ENCODE measurements at regions not wholly inside any gene's neighbourhood (a gene's known extent, or its start where the extent isn't known, plus 50 kb on each side); places are given as distances from the start of the nearest gene placed in this dataset.

GRCh38 chr9:2351324-2351723 is 270.3 kb upstream of the VLDLR start:
- H3K4me3 ChIP-seq (ENCODE audit: low read length, poor library complexity, severe bottlenecking): no peak overlapping the region
- H3F3A ChIP-seq (ENCODE audit: low read depth): no peaks in the 10 kb centered on the region
- no peaks in the 10 kb centered on the region for H3K9me2 ChIP-seq (replicated peaks; ENCODE audit: low read depth, low read length)
- H3K9ac ChIP-seq (ENCODE audit: low read depth, low read length, poor library complexity, severe bottlenecking): no peak overlapping the region
- no peaks in the 10 kb centered on the region for H4K20me1 ChIP-seq (ENCODE audit: insufficient read depth, low read length, poor library complexity, severe bottlenecking)
- no peaks in the 10 kb centered on the region for H3K79me2 ChIP-seq (ENCODE audit: insufficient read depth, low read length)
- no peaks in the 10 kb centered on the region for H3K9me3 ChIP-seq (ENCODE audit: insufficient read depth, low read depth, low read length)
- H3K4me2 ChIP-seq (ENCODE audit: low read depth, low read length, poor library complexity, severe bottlenecking): no peak overlapping the region
- H3K36me3 ChIP-seq (ENCODE audit: insufficient read depth, low read length): no peaks in the 10 kb centered on the region
- H3K27me3 ChIP-seq (ENCODE audit: insufficient read depth, low read length, poor library complexity, severe bottlenecking): no peaks in the 10 kb centered on the region
- TF ChIP-seq EZH2phosphoT487 (IDR thresholded peaks at IDR 0.05; ENCODE audit: borderline replicate concordance) (no peak), CTCF (conservative IDR thresholded peaks at IDR 0.05; ENCODE audit: low read length) (no peak)
- no peak overlapping the region for H2AFZ ChIP-seq (ENCODE audit: low read length)
- no peaks in the 10 kb centered on the region for H3K4me1 ChIP-seq (ENCODE audit: insufficient read depth, low read length, poor library complexity, severe bottlenecking)

DNA sequence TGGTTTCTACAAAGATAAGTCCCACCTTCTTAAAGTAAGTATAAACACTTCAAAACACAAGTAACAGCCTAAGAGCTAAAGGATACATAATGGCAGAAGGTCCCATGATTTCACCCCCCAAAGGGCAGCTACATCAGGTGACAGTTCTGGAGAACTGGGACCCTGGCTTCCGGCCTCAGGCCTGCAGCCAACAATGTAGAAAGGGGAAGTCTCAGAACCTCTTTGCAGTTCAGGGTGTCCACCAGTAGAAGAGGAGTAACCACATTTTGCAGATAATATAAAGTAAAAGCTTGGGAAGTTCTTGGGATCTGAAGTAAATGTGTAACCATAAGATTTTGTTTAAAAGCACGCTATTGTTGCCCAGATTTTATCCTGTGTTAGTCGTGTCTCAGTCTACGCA is 267.4 kb upstream of the VLDLR start:
- Histone ChIP-seq H2AFZ (ENCODE audit: low read length) (no peak overlapping the region), H3F3A (ENCODE audit: low read depth) (no peaks in the 10 kb centered on the region), H3K9me3 (ENCODE audit: insufficient read depth, low read depth, low read length) (no peaks in the 10 kb centered on the region), H3K79me2 (ENCODE audit: insufficient read depth, low read length) (no peaks in the 10 kb centered on the region), H3K27me3 (ENCODE audit: insufficient read depth, low read length, poor library complexity, severe bottlenecking) (no peaks in the 10 kb centered on the region), H3K4me3 (ENCODE audit: low read length, poor library complexity, severe bottlenecking) (no peak overlapping the region), H3K9me2 (replicated peaks; ENCODE audit: low read depth, low read length) (no peaks in the 10 kb centered on the region), H3K4me2 (ENCODE audit: low read depth, low read length, poor library complexity, severe bottlenecking) (no peak overlapping the region), H3K36me3 (ENCODE audit: insufficient read depth, low read length) (no peaks in the 10 kb centered on the region), H3K4me1 (ENCODE audit: insufficient read depth, low read length, poor library complexity, severe bottlenecking) (no peaks in the 10 kb centered on the region), H3K9ac (ENCODE audit: low read depth, low read length, poor library complexity, severe bottlenecking) (no peak overlapping the region), H4K20me1 (ENCODE audit: insufficient read depth, low read length, poor library complexity, severe bottlenecking) (no peaks in the 10 kb centered on the region)
- TF ChIP-seq CTCF (conservative IDR thresholded peaks at IDR 0.05; ENCODE audit: low read length) (no peak), EZH2phosphoT487 (IDR thresholded peaks at IDR 0.05; ENCODE audit: borderline replicate concordance) (no peak)

DNA sequence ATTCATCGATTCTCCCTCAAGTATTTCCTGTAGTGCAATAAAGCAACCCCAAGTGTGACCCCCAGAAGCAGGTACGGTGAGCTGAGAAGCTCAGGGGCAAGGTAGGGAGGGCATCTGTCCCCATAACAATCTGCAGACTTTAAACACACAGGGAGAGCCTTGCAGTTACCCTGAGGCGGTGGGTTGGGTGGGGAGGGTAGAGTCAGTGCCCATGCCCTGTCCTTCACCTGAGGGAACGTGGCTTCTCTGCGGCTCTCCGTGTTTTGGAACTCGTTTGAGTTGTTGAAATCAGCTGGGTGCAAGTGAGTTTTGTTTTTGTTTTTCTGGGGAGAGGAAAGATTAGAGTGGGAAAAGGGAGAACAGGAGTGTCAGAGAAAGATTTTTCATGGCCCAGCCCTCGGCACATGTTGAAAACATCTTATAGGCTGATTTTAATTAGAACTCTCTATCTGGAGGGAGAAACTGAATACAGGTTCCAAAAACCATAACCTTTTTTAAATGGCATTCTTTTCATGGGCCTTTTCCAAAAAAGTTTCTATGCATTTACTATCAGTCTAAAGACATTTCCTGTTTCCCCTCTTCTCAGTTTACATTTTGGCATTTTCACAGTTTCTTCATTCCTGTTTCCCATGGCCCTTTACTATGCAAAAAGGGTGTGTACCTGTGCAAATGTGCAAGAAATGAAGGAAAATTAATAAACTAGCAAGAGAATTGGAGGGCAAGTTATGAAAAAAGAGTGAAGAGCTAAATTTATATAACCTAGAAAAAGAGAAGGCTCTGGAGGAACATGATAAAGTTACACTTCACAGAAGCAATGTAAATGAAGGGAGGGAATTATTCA is 266.5 kb upstream of the VLDLR start:
- Histone ChIP-seq H3K9me3 (ENCODE audit: insufficient read depth, low read depth, low read length) (no peaks in the 10 kb centered on the region), H3K9ac (ENCODE audit: low read depth, low read length, poor library complexity, severe bottlenecking) (no peak overlapping the region), H3K79me2 (ENCODE audit: insufficient read depth, low read length) (no peaks in the 10 kb centered on the region), H3K4me3 (ENCODE audit: low read length, poor library complexity, severe bottlenecking) (no peak overlapping the region), H4K20me1 (ENCODE audit: insufficient read depth, low read length, poor library complexity, severe bottlenecking) (no peaks in the 10 kb centered on the region), H3F3A (ENCODE audit: low read depth) (no peaks in the 10 kb centered on the region), H3K4me1 (ENCODE audit: insufficient read depth, low read length, poor library complexity, severe bottlenecking) (no peaks in the 10 kb centered on the region), H3K36me3 (ENCODE audit: insufficient read depth, low read length) (no peaks in the 10 kb centered on the region), H2AFZ (ENCODE audit: low read length) (no peak overlapping the region), H3K27me3 (ENCODE audit: insufficient read depth, low read length, poor library complexity, severe bottlenecking) (no peaks in the 10 kb centered on the region), H3K9me2 (replicated peaks; ENCODE audit: low read depth, low read length) (no peaks in the 10 kb centered on the region), H3K4me2 (ENCODE audit: low read depth, low read length, poor library complexity, severe bottlenecking) (no peak overlapping the region)
- TF ChIP-seq CTCF (conservative IDR thresholded peaks at IDR 0.05; ENCODE audit: low read length): no peak
- TF ChIP-seq EZH2phosphoT487 (IDR thresholded peaks at IDR 0.05; ENCODE audit: borderline replicate concordance): no peak

All from Loucy (cell line).